GM21786 (cell line): ENCODE measurements at regions not wholly inside any gene's neighbourhood (a gene's known extent, or its start where the extent isn't known, plus 50 kb on each side); places are given as distances from the start of the nearest gene placed in this dataset.

Experiments
- ATAC-seq: cut with Tn5 transposase; IDR thresholded peaks from one replicate; pipeline ENCODE4 v1.9.1; 2021; ENCODE audit not compliant: unreplicated experiment

GRCh38 chr21:27694667-27695066 lies 727.8 kb upstream of the ADAMTS5 start:
- ATAC-seq = no peak

GRCh38 chr21:27693376-27693775 lies 726.5 kb upstream of the ADAMTS5 start:
- ATAC-seq = no peak

GRCh38 chr21:27691516-27691915 lies 724.6 kb upstream of the ADAMTS5 start:
- ATAC-seq = no peak

GRCh38 chr21:27691006-27691405 lies 724.1 kb upstream of the ADAMTS5 start:
- no peak for ATAC-seq

- ATAC-seq = no peak
Measured at GRCh38 chr21:27690426-27690825, 723.5 kb upstream of the ADAMTS5 start.

GRCh38 chr21:27688773-27689172 lies 721.9 kb upstream of the ADAMTS5 start:
- ATAC-seq = no peak

- no peak for ATAC-seq
Measured at GRCh38 chr21:27683292-27683691, 716.4 kb upstream of the ADAMTS5 start.

GRCh38 chr21:27681841-27682240 lies 715.0 kb upstream of the ADAMTS5 start:
- ATAC-seq = no peak

- ATAC-seq = no peak
Measured at GRCh38 chr21:27681038-27681437, 714.1 kb upstream of the ADAMTS5 start.

GRCh38 chr21:27680181-27680580 lies 713.3 kb upstream of the ADAMTS5 start:
- ATAC-seq = no peak

GRCh38 chr21:27678511-27678910 lies 711.6 kb upstream of the ADAMTS5 start:
- ATAC-seq = no peak

GRCh38 chr21:27677546-27677945 lies 710.7 kb upstream of the ADAMTS5 start:
- ATAC-seq = no peak

- no peak for ATAC-seq
Measured at GRCh38 chr21:27675306-27675705, 708.4 kb upstream of the ADAMTS5 start.

GRCh38 chr21:27674041-27674615 lies 707.2 kb upstream of the ADAMTS5 start:
- no peak for ATAC-seq

GRCh38 chr21:27673581-27673980 lies 706.7 kb upstream of the ADAMTS5 start:
- no peak for ATAC-seq

GRCh38 chr21:27671207-27671606 lies 704.3 kb upstream of the ADAMTS5 start:
- no peak for ATAC-seq

- ATAC-seq = no peak
Measured at GRCh38 chr21:27653481-27653880, 686.6 kb upstream of the ADAMTS5 start.

- no peak for ATAC-seq
Measured at GRCh38 chr21:27649762-27650161, 682.9 kb upstream of the ADAMTS5 start.

- ATAC-seq = no peak
Measured at GRCh38 chr21:27649323-27649722, 682.4 kb upstream of the ADAMTS5 start.

GRCh38 chr21:27648560-27648959 lies 681.7 kb upstream of the ADAMTS5 start:
- ATAC-seq = no peak

GRCh38 chr21:27647921-27648320 lies 681.0 kb upstream of the ADAMTS5 start:
- ATAC-seq = no peak

GRCh38 chr21:27647401-27647800 lies 680.5 kb upstream of the ADAMTS5 start:
- ATAC-seq = no peak

GRCh38 chr21:27646691-27647090 lies 679.8 kb upstream of the ADAMTS5 start:
- ATAC-seq = no peak

GRCh38 chr21:27646056-27646455 lies 679.2 kb upstream of the ADAMTS5 start:
- ATAC-seq = no peak
